B cell (primary cell): ENCODE measurements at regions not wholly inside any gene's neighbourhood (a gene's known extent, or its start where the extent isn't known, plus 50 kb on each side); places are given as distances from the start of the nearest gene placed in this dataset.

Experiments used
- ATAC-seq: fragments of 200-7000 bp; cut with Tn5 transposase; one replicate; pipeline ENCODE4 v1.10.0; 2021; ENCODE audit warnings: low read depth, mild to moderate bottlenecking, moderate number of reproducible peaks, moderate library complexity
- CTCF ChIA-PET: fragments of 350-600 bp; sonication (Branson Sonifier 250); formaldehyde crosslinking; loops from one replicate; lab custom pipeline; 2021; ENCODE audit warnings: antibody characterized with exemption, inconsistent platforms; lab: Charles Lee
- POLR2A ChIA-PET: fragments of 350-600 bp; sonication (Branson Sonifier 250); formaldehyde crosslinking; loops from one replicate; lab custom pipeline; 2021; ENCODE audit warnings: antibody characterized with exemption; lab: Charles Lee
- DNase-seq: peaks from one replicate; pipeline ENCODE4 v3.0.0; 2013
- H2AFZ ChIP-seq: 2 replicates; pipeline ENCODE4 v1.6.1; 2012; ENCODE audit warnings: mild to moderate bottlenecking, low read depth, low read length; ENCODE audit not compliant: insufficient read depth, poor library complexity, severe bottlenecking
- H3K27ac ChIP-seq, 2 donors: 1 replicate in 1 of 2; 2 replicates in 1 of 2; pipeline ENCODE4 v1.5.1; 2012 to 2013; ENCODE audit warnings: low read length in 2 of 2, mild to moderate bottlenecking in 2 of 2, moderate library complexity in 1 of 2
- H3K27me3 ChIP-seq, 4 experiments: fragments of 200-600 bp in 1 of 4; sonication (generic) in 1 of 4; replicated peaks in 1 of 4; 1 replicate in 2 of 4; 2 replicates in 2 of 4; pipeline versions ENCODE4 v1.6.1 to v1.7.0; 2013 to 2016; ENCODE audit warnings: low read length in 3 of 4, mild to moderate bottlenecking in 2 of 4, mixed read lengths in 1 of 4, moderate library complexity in 1 of 4; ENCODE audit not compliant: insufficient read depth in 4 of 4, control insufficient read depth in 3 of 4; ENCODE audit errors: control extremely low read depth in 1 of 4
- H3K36me3 ChIP-seq, 2 experiments: replicated peaks in 1 of 2; 1 replicate in 1 of 2; 2 replicates in 1 of 2; pipeline versions ENCODE4 v1.6.1 to v1.7.1; 2013; ENCODE audit warnings: low read length in 1 of 2; ENCODE audit not compliant: insufficient read depth in 2 of 2, control insufficient read depth in 1 of 2; ENCODE audit errors: control extremely low read depth in 1 of 2, extremely low read depth in 1 of 2
- H3K4me1 ChIP-seq, 2 donors: fragments of 200-600 bp in 1 of 2; sonication (generic) in 1 of 2; 1 replicate in 1 of 2; 2 replicates in 1 of 2; pipeline versions ENCODE4 v1.5.1 to v1.6.1; 2013 to 2017; ENCODE audit warnings: low read length in 2 of 2; ENCODE audit not compliant: control insufficient read depth in 2 of 2, insufficient read depth in 2 of 2
- H3K4me2 ChIP-seq: replicated peaks from 2 replicates; pipeline ENCODE3; 2012; ENCODE audit warnings: mild to moderate bottlenecking, low read depth, low read length; ENCODE audit not compliant: poor library complexity, severe bottlenecking
- H3K4me3 ChIP-seq, 5 experiments: fragments of 200-600 bp in 1 of 5; sonication (generic) in 1 of 5; 1 replicate in 3 of 5; 2 replicates in 2 of 5; pipeline versions ENCODE4 v1.5.1 to v1.7.0; 2011 to 2016; ENCODE audit warnings: low read length in 4 of 5, mild to moderate bottlenecking in 4 of 5, low read depth in 2 of 5, control low read depth in 1 of 5, moderate library complexity in 1 of 5; ENCODE audit not compliant: insufficient read depth in 1 of 5; ENCODE audit errors: control extremely low read depth in 1 of 5, extremely low read depth in 1 of 5
- H3K79me2 ChIP-seq: fragments of 200-600 bp; sonication (generic); one replicate; pipeline ENCODE4 v1.6.0; 2016; ENCODE audit warnings: low read length; ENCODE audit not compliant: control insufficient read depth, insufficient read depth
- H3K9ac ChIP-seq: fragments of 200-600 bp; sonication (generic); 2 replicates; pipeline ENCODE4 v1.6.1; 2017; ENCODE audit warnings: mild to moderate bottlenecking, low read length, moderate library complexity
- H3K9me3 ChIP-seq, 3 donors: one replicate each; pipeline versions ENCODE4 v1.6.1 to v1.7.1; 2013; ENCODE audit warnings: low read length in 2 of 3; ENCODE audit not compliant: control insufficient read depth in 2 of 3, insufficient read depth in 1 of 3; ENCODE audit errors: control extremely low read depth in 1 of 3
- H4K20me1 ChIP-seq: 2 replicates; pipeline ENCODE4 v1.6.0; 2012; ENCODE audit warnings: mild to moderate bottlenecking, low read length; ENCODE audit not compliant: insufficient read depth, control insufficient read depth, poor library complexity, severe bottlenecking
- H3K27ac Mint-ChIP-seq: one replicate; pipeline ENCODE4 v1.8.0; 2021; ENCODE audit warnings: mixed read lengths
- H3K27me3 Mint-ChIP-seq: one replicate; pipeline ENCODE4 v1.8.0; 2021; ENCODE audit warnings: mixed read lengths
- H3K4me1 Mint-ChIP-seq: one replicate; pipeline ENCODE4 v1.8.0; 2021; ENCODE audit warnings: mixed read lengths
- H3K4me3 Mint-ChIP-seq: one replicate; pipeline ENCODE4 v1.8.0; 2021; ENCODE audit warnings: mixed read lengths
- H3K9me3 Mint-ChIP-seq: one replicate; pipeline ENCODE4 v1.8.0; 2022; ENCODE audit warnings: mixed read lengths; ENCODE audit not compliant: insufficient read depth
- EZH2 ChIP-seq: IDR thresholded peaks from 2 replicates; pipeline ENCODE4 v1.6.1; 2012; ENCODE audit warnings: borderline replicate concordance, low read depth, mild to moderate bottlenecking, moderate library complexity, low read length; ENCODE audit not compliant: insufficient read depth, poor library complexity, severe bottlenecking
- WGBS: methylation state at CpG from one replicate; pipeline ENCODE4 v1.1.5; 2013; ENCODE audit warnings: missing lambda C conversion rate; ENCODE audit not compliant: insufficient coverage; 5-methylcytosine and 5-hydroxymethylcytosine counted together
- intact Hi-C: fragments of 100-400 bp; cut with micrococcal nuclease; formaldehyde crosslinking; loops from one replicate; pipeline ENCODE4 v1.10.0; 2022
- TF ChIP-seq, protein P1 (sequence below): fragments of 200-600 bp; IDR thresholded peaks from one replicate; pipeline ENCODE4 v1.8.0; 2022; ENCODE audit warnings: antibody characterized with exemption, mild to moderate bottlenecking

- 80% methylated on average over 4 of the region's 10 CpGs for WGBS
- intact Hi-C loops: no loop called here
- DNase-seq: no peak
These were observed 266.5 kb upstream of the PSMD7 start for GRCh38 chr16:74030000-74030706.

GRCh38 chr16:74029115-74029792 is 267.4 kb upstream of the PSMD7 start:
- H3K4me3 Mint-ChIP-seq: no peak overlapping the region
- Histone ChIP-seq H3K4me2 (no peak overlapping the region), H4K20me1 (no peaks in the 10 kb centered on the region), H3K9ac (no peak overlapping the region), H3K36me3 (no peaks in the 10 kb centered on the region), H3K27ac (no peak overlapping the region), H3K4me1 (no peaks in the 10 kb centered on the region), H2AFZ (no peak overlapping the region), H3K79me2 (no peaks in the 10 kb centered on the region), H3K4me3 (no peak overlapping the region), H3K9me3 (no peaks in the 10 kb centered on the region), H3K27me3 (no peaks in the 10 kb centered on the region)
- H3K4me1 Mint-ChIP-seq: no peaks in the 10 kb centered on the region
- DNase-seq (no peak), ATAC-seq (no peak)
- no peak overlapping the region for H3K27ac Mint-ChIP-seq
- POLR2A ChIA-PET: no interaction called here
- TF ChIP-seq EZH2: no peak
- TF ChIP-seq, protein P1, sequence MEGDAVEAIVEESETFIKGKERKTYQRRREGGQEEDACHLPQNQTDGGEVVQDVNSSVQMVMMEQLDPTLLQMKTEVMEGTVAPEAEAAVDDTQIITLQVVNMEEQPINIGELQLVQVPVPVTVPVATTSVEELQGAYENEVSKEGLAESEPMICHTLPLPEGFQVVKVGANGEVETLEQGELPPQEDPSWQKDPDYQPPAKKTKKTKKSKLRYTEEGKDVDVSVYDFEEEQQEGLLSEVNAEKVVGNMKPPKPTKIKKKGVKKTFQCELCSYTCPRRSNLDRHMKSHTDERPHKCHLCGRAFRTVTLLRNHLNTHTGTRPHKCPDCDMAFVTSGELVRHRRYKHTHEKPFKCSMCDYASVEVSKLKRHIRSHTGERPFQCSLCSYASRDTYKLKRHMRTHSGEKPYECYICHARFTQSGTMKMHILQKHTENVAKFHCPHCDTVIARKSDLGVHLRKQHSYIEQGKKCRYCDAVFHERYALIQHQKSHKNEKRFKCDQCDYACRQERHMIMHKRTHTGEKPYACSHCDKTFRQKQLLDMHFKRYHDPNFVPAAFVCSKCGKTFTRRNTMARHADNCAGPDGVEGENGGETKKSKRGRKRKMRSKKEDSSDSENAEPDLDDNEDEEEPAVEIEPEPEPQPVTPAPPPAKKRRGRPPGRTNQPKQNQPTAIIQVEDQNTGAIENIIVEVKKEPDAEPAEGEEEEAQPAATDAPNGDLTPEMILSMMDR: no peak
- CTCF ChIA-PET: no interaction called here
- intact Hi-C loops: no loop called here
- H3K27me3 Mint-ChIP-seq: peaks cover 3% of the 10 kb centered on the region
- no peaks in the 10 kb centered on the region for H3K9me3 Mint-ChIP-seq
- 89% methylated on average over 4 of the region's 9 CpGs for WGBS

More at GRCh38 chr16:74030000-74030706, 266.5 kb upstream of the PSMD7 start:
- Histone ChIP-seq H3K4me1 (no peaks in the 10 kb centered on the region), H3K4me2 (no peak overlapping the region), H2AFZ (no peak overlapping the region), H3K79me2 (no peaks in the 10 kb centered on the region), H3K27me3 (no peaks in the 10 kb centered on the region), H3K9me3 (no peaks in the 10 kb centered on the region), H3K27ac (no peak overlapping the region), H4K20me1 (no peaks in the 10 kb centered on the region), H3K9ac (no peak overlapping the region), H3K36me3 (no peaks in the 10 kb centered on the region), H3K4me3 (no peak overlapping the region)
- TF ChIP-seq, protein P1: no peak
- no peak for TF ChIP-seq EZH2
- H3K4me3 Mint-ChIP-seq: no peak overlapping the region
- POLR2A ChIA-PET: no interaction called here
- H3K27ac Mint-ChIP-seq: no peak overlapping the region
- H3K4me1 Mint-ChIP-seq: no peaks in the 10 kb centered on the region
- ATAC-seq: no peak
- CTCF ChIA-PET: no interaction called here
- peaks cover 3% of the 10 kb centered on the region for H3K27me3 Mint-ChIP-seq
- no peaks in the 10 kb centered on the region for H3K9me3 Mint-ChIP-seq
